Uterus (tissue), 2 donors: ENCODE measurements at regions not wholly inside any gene's neighbourhood (a gene's known extent, or its start where the extent isn't known, plus 50 kb on each side); places are given as distances from the start of the nearest gene placed in this dataset.

Source experiments
- CTCF ChIP-seq, 4 experiments: fragments of 200-600 bp in 2 of 4; fragments of 450-650 bp in 2 of 4; sonication (generic) in 2 of 4; IDR thresholded peaks; one replicate each; pipeline ENCODE4 v1.5.1; 2016 to 2019; ENCODE audit warnings: antibody characterized with exemption in 4 of 4, mild to moderate bottlenecking in 2 of 4, moderate library complexity in 1 of 4
- POLR2A ChIP-seq, 2 donors: fragments of 450-650 bp; IDR thresholded peaks; one replicate each; pipeline ENCODE4 v1.6.1; 2016; ENCODE audit warnings: antibody characterized with exemption in 2 of 2, mild to moderate bottlenecking in 1 of 2, moderate library complexity in 1 of 2

- TF ChIP-seq CTCF (IDR thresholded peaks at IDR 0.05), result no peak
- TF ChIP-seq POLR2A (IDR thresholded peaks at IDR 0.05), result no peak
Observed at GRCh38 chr13:34409496-34410182, 532.4 kb upstream of the NBEA start.
